Esophagus (tissue), 2 donors: ENCODE measurements at regions not wholly inside any gene's neighbourhood (a gene's known extent, or its start where the extent isn't known, plus 50 kb on each side); places are given as distances from the start of the nearest gene placed in this dataset.
A peak's percentile ranks its signal among the peaks of the same experiment; 100 is the strongest.

Experiments used
- H3K27ac ChIP-seq, 2 donors: one replicate each; pipeline ENCODE4 v1.5.1; 2013; ENCODE audit warnings: low read depth in 2 of 2, mild to moderate bottlenecking in 2 of 2, inconsistent platforms in 1 of 2, low read length in 1 of 2, moderate library complexity in 1 of 2
- H3K27me3 ChIP-seq, 2 donors: one replicate each; pipeline ENCODE4 v1.6.1; 2013; ENCODE audit warnings: low read length in 2 of 2, control low read depth in 1 of 2, mild to moderate bottlenecking in 1 of 2; ENCODE audit not compliant: insufficient read depth in 2 of 2, control insufficient read depth in 1 of 2
- H3K36me3 ChIP-seq, 2 donors: one replicate each; pipeline ENCODE4 v1.6.1; 2013; ENCODE audit warnings: low read length in 1 of 2; ENCODE audit not compliant: control insufficient read depth in 2 of 2, insufficient read depth in 2 of 2
- H3K4me1 ChIP-seq, 2 donors: one replicate each; pipeline ENCODE4 v1.6.1; 2013; ENCODE audit warnings: low read length in 1 of 2; ENCODE audit not compliant: control insufficient read depth in 2 of 2, insufficient read depth in 2 of 2
- H3K4me3 ChIP-seq, 2 donors: one replicate each; pipeline ENCODE4 v1.5.1; 2013; ENCODE audit warnings: low read length in 2 of 2, mild to moderate bottlenecking in 2 of 2, low read depth in 1 of 2, moderate library complexity in 1 of 2
- H3K9me3 ChIP-seq, 2 donors: one replicate each; pipeline ENCODE4 v1.6.1; 2013; ENCODE audit warnings: mild to moderate bottlenecking in 2 of 2, low read depth in 1 of 2, low read length in 1 of 2, moderate library complexity in 1 of 2; ENCODE audit not compliant: control insufficient read depth in 2 of 2, insufficient read depth in 1 of 2
- WGBS, 2 donors: extraction: QIAGEN DNeasy Blood & Tissue Kit; methylation state at CpG; one replicate each; pipeline ENCODE4 v1.1.7; 2013; 5-methylcytosine and 5-hydroxymethylcytosine counted together
- donor health status: healthy with polysubstance abuse.
- donor health status: Bipolar disorder and iron deficiency.

- 94% methylated on average over 3 of the region's 3 CpGs for WGBS, 2 donors
These were observed 158.4 kb downstream of the LY86 start for GRCh38 chr6:6746970-6747338.

GRCh38 chr6:6747371-6747770 is 158.9 kb downstream of the LY86 start:
- Histone ChIP-seq H3K36me3 (no peaks in the 10 kb centered on the region), H3K4me1 (peaks cover 3 to 17% of the 10 kb centered on the region in 2 donors), H3K4me3 (no peak overlapping the region), H3K27me3 (no peaks in the 10 kb centered on the region), H3K9me3 (peaks cover 0 to 4% of the 10 kb centered on the region in 2 donors), H3K27ac (no peak overlapping the region)
- WGBS, 2 donors, result 90 to 92% methylated on average over 6 of the region's 6 CpGs

More at GRCh38 chr6:6746970-6747338, 158.4 kb downstream of the LY86 start:
- Histone ChIP-seq H3K27me3 (no peaks in the 10 kb centered on the region), H3K4me3 (no peak overlapping the region), H3K36me3 (no peaks in the 10 kb centered on the region), H3K4me1 (peaks cover 3 to 17% of the 10 kb centered on the region in 2 donors), H3K27ac (no peak overlapping the region), H3K9me3 (peaks cover 0 to 4% of the 10 kb centered on the region in 2 donors)

- H3K36me3 ChIP-seq, result no peaks in the 10 kb centered on the region
- WGBS, 2 donors, result 91 to 95% methylated on average over 10 of the region's 10 CpGs
- no peak overlapping the region for H3K27ac ChIP-seq
- H3K27me3 ChIP-seq, result no peaks in the 10 kb centered on the region
- no peak overlapping the region for H3K4me3 ChIP-seq
- peaks cover 3 to 17% of the 10 kb centered on the region in 2 donors for H3K4me1 ChIP-seq
- H3K9me3 ChIP-seq, result peaks cover 0 to 4% of the 10 kb centered on the region in 2 donors
These were observed 159.5 kb downstream of the LY86 start for GRCh38 chr6:6748001-6748400.

- WGBS, 2 donors, result 45 to 53% methylated on average over 19 of the region's 19 CpGs
- peak overlapping the region; percentile 52 to 77 for H3K27ac ChIP-seq
- H3K9me3 ChIP-seq, result peaks cover 0 to 4% of the 10 kb centered on the region in 2 donors
- H3K36me3 ChIP-seq, result no peaks in the 10 kb centered on the region
- no peaks in the 10 kb centered on the region for H3K27me3 ChIP-seq
- peaks cover 3 to 17% of the 10 kb centered on the region in 2 donors for H3K4me1 ChIP-seq
- no peak overlapping the region for H3K4me3 ChIP-seq
These were observed 161.4 kb downstream of the LY86 start for GRCh38 chr6:6749702-6750491.

DNA sequence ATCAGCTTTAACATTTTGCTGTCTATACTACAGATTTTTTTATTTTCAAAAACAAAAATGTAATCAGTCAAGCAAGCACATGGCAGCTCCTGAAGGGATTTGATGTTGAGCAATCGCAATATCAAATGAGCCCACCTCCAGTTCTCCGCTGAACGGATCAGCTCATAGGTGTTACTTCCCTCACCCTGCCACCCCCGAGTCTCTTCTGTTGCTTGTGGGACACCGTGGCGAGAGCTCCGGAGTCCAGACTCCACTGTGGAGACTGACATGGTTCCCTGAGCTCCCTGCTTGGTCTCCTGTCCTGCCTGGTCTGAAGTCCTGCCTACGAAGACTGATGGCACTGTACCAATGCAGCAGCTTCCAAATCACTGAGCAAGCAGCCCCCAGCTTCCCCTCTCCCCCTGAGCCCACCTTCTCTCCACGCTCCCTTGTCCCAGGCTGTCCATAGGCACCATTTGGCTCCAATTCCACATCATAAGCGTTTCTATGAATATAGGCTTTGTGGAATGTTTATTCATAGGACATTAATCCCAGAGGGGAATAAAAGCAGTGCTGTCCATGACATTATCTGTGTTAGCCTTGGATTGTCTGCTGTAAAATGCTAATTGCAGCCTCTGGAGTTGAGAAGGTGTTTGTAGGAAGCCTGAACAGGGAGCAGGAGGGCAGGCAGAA is 162.2 kb downstream of the LY86 start:
- Histone ChIP-seq H3K4me1 (peaks cover 3 to 17% of the 10 kb centered on the region in 2 donors), H3K27ac (peak overlapping the region; percentile 19 to 24), H3K27me3 (no peaks in the 10 kb centered on the region), H3K36me3 (no peaks in the 10 kb centered on the region), H3K9me3 (peaks cover 0 to 4% of the 10 kb centered on the region in 2 donors), H3K4me3 (no peak overlapping the region)
- WGBS, 2 donors, result 86 to 87% methylated on average over 10 of the region's 10 CpGs

GRCh38 chr6:6751266-6751596 is 162.7 kb downstream of the LY86 start:
- WGBS, 2 donors, result 65 to 74% methylated on average over 2 of the region's 2 CpGs
- no peaks in the 10 kb centered on the region for H3K27me3 ChIP-seq
- no peak overlapping the region for H3K4me3 ChIP-seq
- peaks cover 3 to 17% of the 10 kb centered on the region in 2 donors for H3K4me1 ChIP-seq
- H3K27ac ChIP-seq, result peak overlapping the region in 1 of 2 donors; percentile 11
- H3K9me3 ChIP-seq, result peaks cover 0 to 4% of the 10 kb centered on the region in 2 donors
- no peaks in the 10 kb centered on the region for H3K36me3 ChIP-seq

GRCh38 chr6:6751619-6752023 is 163.1 kb downstream of the LY86 start:
- Histone ChIP-seq H3K27me3 (no peaks in the 10 kb centered on the region), H3K36me3 (no peaks in the 10 kb centered on the region), H3K4me1 (peaks cover 3 to 17% of the 10 kb centered on the region in 2 donors), H3K9me3 (peaks cover 0 to 4% of the 10 kb centered on the region in 2 donors), H3K27ac (peak overlapping the region; percentile 11 to 23), H3K4me3 (no peak overlapping the region)
- 45 to 49% methylated on average over 8 of the region's 8 CpGs for WGBS, 2 donors

- peaks cover 0 to 4% of the 10 kb centered on the region in 2 donors for H3K9me3 ChIP-seq
- peak overlapping the region in 1 of 2 donors; percentile 23 for H3K27ac ChIP-seq
- 54 to 73% methylated on average over 4 of the region's 4 CpGs for WGBS, 2 donors
- no peak overlapping the region for H3K4me3 ChIP-seq
- H3K27me3 ChIP-seq, result no peaks in the 10 kb centered on the region
- peaks cover 3 to 17% of the 10 kb centered on the region in 2 donors for H3K4me1 ChIP-seq
- H3K36me3 ChIP-seq, result no peaks in the 10 kb centered on the region
These were observed 163.6 kb downstream of the LY86 start for GRCh38 chr6:6752129-6752528.

GRCh38 chr6:6753301-6753700 is 164.8 kb downstream of the LY86 start:
- H3K27me3 ChIP-seq, result no peaks in the 10 kb centered on the region
- peaks cover 3 to 17% of the 10 kb centered on the region in 2 donors for H3K4me1 ChIP-seq
- H3K27ac ChIP-seq, result no peak overlapping the region
- 90 to 96% methylated on average over 8 of the region's 8 CpGs for WGBS, 2 donors
- H3K9me3 ChIP-seq, result peaks cover 0 to 4% of the 10 kb centered on the region in 2 donors
- no peaks in the 10 kb centered on the region for H3K36me3 ChIP-seq
- no peak overlapping the region for H3K4me3 ChIP-seq
